SK-N-SH (cell line): ENCODE measurements at regions not wholly inside any gene's neighbourhood (a gene's known extent, or its start where the extent isn't known, plus 50 kb on each side); places are given as distances from the start of the nearest gene placed in this dataset.

ENCODE experiments used
- CTCF ChIA-PET: fragments of 300-600, 350-600 bp; formaldehyde crosslinking; extraction: SDS; loops from one replicate; lab custom pipeline; 2021; lab: Yijun Ruan, JAX
- POLR2A ChIA-PET: fragments of 350-600 bp; sonication (Branson Sonifier 250); formaldehyde crosslinking; extraction: SDS; loops from one replicate; lab custom pipeline; 2020; ENCODE audit warnings: antibody characterized with exemption, inconsistent platforms; lab: Yijun Ruan, JAX
- DNase-seq: peaks from one replicate; pipeline ENCODE4 v3.0.0; 2012
- H2AFZ ChIP-seq: fragments of 200-600 bp; sonication (generic); 2 replicates; pipeline ENCODE4 v1.8.1; 2016; ENCODE audit warnings: antibody characterized with exemption, mild to moderate bottlenecking, low read depth
- H3F3A ChIP-seq: fragments of 200-600 bp; sonication (generic); replicated peaks from 2 replicates; pipeline ENCODE3; 2016; ENCODE audit warnings: antibody characterized with exemption, mild to moderate bottlenecking; ENCODE audit not compliant: insufficient read depth
- H3K27ac ChIP-seq, 2 experiments: fragments of 200-500 bp in 1 of 2; fragments of 200-600 bp in 1 of 2; sonication (Bioruptor generic) in 1 of 2; sonication (generic), shearing (Covaris generic) in 1 of 2; 2 replicates each; pipeline versions ENCODE4 v1.5.1 to v1.6.1; 2014 to 2016; ENCODE audit warnings: low read depth in 2 of 2, inconsistent platforms in 1 of 2, low read length in 1 of 2, mild to moderate bottlenecking in 1 of 2, mixed read lengths in 1 of 2
- H3K27me3 ChIP-seq: fragments of 200-600 bp; sonication (generic), shearing (Covaris generic); 2 replicates; pipeline ENCODE4 v1.6.1; 2016; ENCODE audit warnings: mixed run types; ENCODE audit not compliant: insufficient read depth
- H3K36me3 ChIP-seq, 2 experiments: fragments of 200-500 bp in 1 of 2; fragments of 200-600 bp in 1 of 2; sonication (Bioruptor generic) in 1 of 2; sonication (generic) in 1 of 2; replicated peaks in 1 of 2; 2 replicates each; pipeline versions ENCODE3 to v1.5.1; 2014 to 2016; ENCODE audit warnings: low read length in 1 of 2, mild to moderate bottlenecking in 1 of 2; ENCODE audit not compliant: insufficient read depth in 2 of 2, control insufficient read depth in 1 of 2
- H3K4me1 ChIP-seq, 2 experiments: fragments of 200-500 bp in 1 of 2; fragments of 200-600 bp in 1 of 2; sonication (Bioruptor generic) in 1 of 2; sonication (generic), shearing (Covaris generic) in 1 of 2; 2 replicates each; pipeline versions ENCODE4 v1.5.1 to v1.6.1; 2014 to 2016; ENCODE audit warnings: low read depth in 1 of 2, low read length in 1 of 2, mixed run types in 1 of 2; ENCODE audit not compliant: insufficient read depth in 2 of 2, control insufficient read depth in 1 of 2
- H3K4me2 ChIP-seq: fragments of 200-600 bp; sonication (generic), shearing (Covaris generic); 2 replicates; pipeline ENCODE4 v1.6.1; 2017; ENCODE audit warnings: mixed run types
- H3K4me3 ChIP-seq, 2 experiments: fragments of 200-500 bp in 1 of 2; fragments of 200-600 bp in 1 of 2; sonication (Bioruptor generic) in 1 of 2; sonication (generic), shearing (Covaris generic) in 1 of 2; 2 replicates each; pipeline versions ENCODE4 v1.5.1 to v1.8.1; 2014 to 2016; ENCODE audit warnings: low read depth in 2 of 2, inconsistent platforms in 1 of 2, low read length in 1 of 2, mild to moderate bottlenecking in 1 of 2, mixed read lengths in 1 of 2, moderate library complexity in 1 of 2
- H3K79me2 ChIP-seq: fragments of 200-600 bp; sonication (generic); 2 replicates; pipeline ENCODE4 v1.8.1; 2017; ENCODE audit warnings: mild to moderate bottlenecking; ENCODE audit not compliant: insufficient read depth
- H3K9ac ChIP-seq: fragments of 200-600 bp; sonication (generic); 2 replicates; pipeline ENCODE4 v1.6.1; 2017; ENCODE audit warnings: mixed run types
- H3K9me2 ChIP-seq: fragments of 200-600 bp; sonication (generic); 2 replicates; pipeline ENCODE4 v1.6.1; 2017; ENCODE audit warnings: mixed run types
- H3K9me3 ChIP-seq: fragments of 200-600 bp; sonication (generic); 2 replicates; pipeline ENCODE4 v1.6.1; 2017; ENCODE audit warnings: mixed run types, mild to moderate bottlenecking, moderate library complexity
- H4K20me1 ChIP-seq: fragments of 200-600 bp; sonication (generic); 2 replicates; pipeline ENCODE4 v1.6.1; 2017; ENCODE audit warnings: mild to moderate bottlenecking, mixed run types; ENCODE audit not compliant: insufficient read depth
- CHD2 ChIP-seq: fragments of 150-350 bp; IDR thresholded peaks from 2 replicates; pipeline ENCODE4 v1.6.1; 2018; ENCODE audit warnings: low read length; ENCODE audit not compliant: partially characterized antibody
- FOXJ3 ChIP-seq: sonication (generic); formaldehyde crosslinking; IDR thresholded peaks from 2 replicates; pipeline ENCODE4 v1.5.1; 2020; ENCODE audit warnings: mild to moderate bottlenecking, missing genetic modification reagents
- GABPA ChIP-seq: IDR thresholded peaks from 2 replicates; pipeline ENCODE4 v1.4.0; 2012; ENCODE audit warnings: low read depth, mild to moderate bottlenecking
- GATA2 ChIP-seq: sonication (generic); formaldehyde crosslinking; IDR thresholded peaks from 2 replicates; pipeline ENCODE4 v1.5.0; 2020; ENCODE audit warnings: mild to moderate bottlenecking, missing genetic modification reagents
- JUND ChIP-seq: IDR thresholded peaks from 2 replicates; pipeline ENCODE4 v1.4.0; 2012
- RAD21 ChIP-seq: IDR thresholded peaks from 2 replicates; pipeline ENCODE4 v1.6.1; 2012; ENCODE audit warnings: mild to moderate bottlenecking, low read length
- RCOR1 ChIP-seq: fragments of 150-350 bp; IDR thresholded peaks from 2 replicates; pipeline ENCODE4 v1.6.1; 2017; ENCODE audit warnings: antibody characterized with exemption, low read length
- SMC3 ChIP-seq: IDR thresholded peaks from 2 replicates; pipeline ENCODE4 v1.6.1; 2012; ENCODE audit warnings: low read depth, low read length, improper control_type of control experiment
- TEAD4 ChIP-seq: IDR thresholded peaks from 2 replicates; pipeline ENCODE4 v1.4.0; 2012; ENCODE audit warnings: mild to moderate bottlenecking, borderline replicate concordance; ENCODE audit not compliant: insufficient read depth
- WGBS: methylation state at CpG from one replicate; pipeline ENCODE4 v1.1.6; 2017; ENCODE audit warnings: low lambda C conversion rate; 5-methylcytosine and 5-hydroxymethylcytosine counted together
- TF ChIP-seq, protein P1 (sequence below): fragments of 150-350 bp; IDR thresholded peaks from 2 replicates; pipeline ENCODE4 v1.6.1; 2017; ENCODE audit warnings: antibody characterized with exemption, low read length, low read depth, borderline replicate concordance
- TF ChIP-seq, protein P2 (sequence below): fragments of 200-600 bp; sonication (generic); IDR thresholded peaks from 2 replicates; pipeline ENCODE4 v1.6.1; 2017; ENCODE audit warnings: antibody characterized with exemption, mild to moderate bottlenecking, moderate library complexity
- TF ChIP-seq, protein P3 (sequence below): fragments of 150-350 bp; IDR thresholded peaks from 2 replicates; pipeline ENCODE4 v1.6.1; 2016; ENCODE audit warnings: mild to moderate bottlenecking, low read depth, low read length
- TF ChIP-seq, protein P4 (sequence below): IDR thresholded peaks from 2 replicates; pipeline ENCODE4 v1.4.0; 2012; ENCODE audit warnings: low read depth
- TF ChIP-seq, protein P5 (sequence below): IDR thresholded peaks from 2 replicates; pipeline ENCODE4; 2012

DNA sequence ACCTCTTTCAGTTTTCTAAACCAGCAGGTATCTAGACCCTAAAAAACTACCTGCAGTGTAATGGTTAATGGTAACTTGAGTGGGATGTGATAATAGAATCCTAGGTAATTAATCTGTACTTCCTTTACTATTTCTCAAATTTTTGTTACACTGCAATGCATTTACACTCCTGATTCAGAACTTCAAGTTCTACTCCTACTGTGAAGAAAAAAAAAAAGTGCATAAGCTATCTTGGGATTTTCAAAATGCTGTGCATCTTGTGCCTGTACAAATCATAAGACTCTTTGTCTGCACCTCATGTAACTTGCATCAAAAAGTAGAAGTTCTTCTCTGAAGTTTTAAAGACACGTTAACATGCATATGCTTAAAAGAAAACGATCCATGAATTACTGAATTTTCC lies 554.1 kb downstream of the CETN3 start:
- Histone ChIP-seq H3K4me2 (no peak overlapping the region), H3K4me1 (no peaks in the 10 kb centered on the region; a peak in 2 of 4 replicates), H3K9ac (no peak overlapping the region), H3K27me3 (no peaks in the 10 kb centered on the region), H4K20me1 (no peaks in the 10 kb centered on the region), H3K79me2 (no peaks in the 10 kb centered on the region), H3K4me3 (no peak overlapping the region), H3F3A (no peaks in the 10 kb centered on the region), H3K27ac (no peak overlapping the region), H3K9me2 (no peaks in the 10 kb centered on the region), H2AFZ (no peak overlapping the region), H3K36me3 (no peaks in the 10 kb centered on the region), H3K9me3 (no peaks in the 10 kb centered on the region)
- DNase-seq = no peak
- CTCF ChIA-PET = no interaction called here
- TF ChIP-seq, protein P1, sequence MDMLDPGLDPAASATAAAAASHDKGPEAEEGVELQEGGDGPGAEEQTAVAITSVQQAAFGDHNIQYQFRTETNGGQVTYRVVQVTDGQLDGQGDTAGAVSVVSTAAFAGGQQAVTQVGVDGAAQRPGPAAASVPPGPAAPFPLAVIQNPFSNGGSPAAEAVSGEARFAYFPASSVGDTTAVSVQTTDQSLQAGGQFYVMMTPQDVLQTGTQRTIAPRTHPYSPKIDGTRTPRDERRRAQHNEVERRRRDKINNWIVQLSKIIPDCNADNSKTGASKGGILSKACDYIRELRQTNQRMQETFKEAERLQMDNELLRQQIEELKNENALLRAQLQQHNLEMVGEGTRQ = no peak
- TF ChIP-seq, protein P2, sequence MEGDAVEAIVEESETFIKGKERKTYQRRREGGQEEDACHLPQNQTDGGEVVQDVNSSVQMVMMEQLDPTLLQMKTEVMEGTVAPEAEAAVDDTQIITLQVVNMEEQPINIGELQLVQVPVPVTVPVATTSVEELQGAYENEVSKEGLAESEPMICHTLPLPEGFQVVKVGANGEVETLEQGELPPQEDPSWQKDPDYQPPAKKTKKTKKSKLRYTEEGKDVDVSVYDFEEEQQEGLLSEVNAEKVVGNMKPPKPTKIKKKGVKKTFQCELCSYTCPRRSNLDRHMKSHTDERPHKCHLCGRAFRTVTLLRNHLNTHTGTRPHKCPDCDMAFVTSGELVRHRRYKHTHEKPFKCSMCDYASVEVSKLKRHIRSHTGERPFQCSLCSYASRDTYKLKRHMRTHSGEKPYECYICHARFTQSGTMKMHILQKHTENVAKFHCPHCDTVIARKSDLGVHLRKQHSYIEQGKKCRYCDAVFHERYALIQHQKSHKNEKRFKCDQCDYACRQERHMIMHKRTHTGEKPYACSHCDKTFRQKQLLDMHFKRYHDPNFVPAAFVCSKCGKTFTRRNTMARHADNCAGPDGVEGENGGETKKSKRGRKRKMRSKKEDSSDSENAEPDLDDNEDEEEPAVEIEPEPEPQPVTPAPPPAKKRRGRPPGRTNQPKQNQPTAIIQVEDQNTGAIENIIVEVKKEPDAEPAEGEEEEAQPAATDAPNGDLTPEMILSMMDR = no peak
- no peak for TF ChIP-seq RCOR1
- TF ChIP-seq GABPA = no peak
- TF ChIP-seq, protein P3, sequence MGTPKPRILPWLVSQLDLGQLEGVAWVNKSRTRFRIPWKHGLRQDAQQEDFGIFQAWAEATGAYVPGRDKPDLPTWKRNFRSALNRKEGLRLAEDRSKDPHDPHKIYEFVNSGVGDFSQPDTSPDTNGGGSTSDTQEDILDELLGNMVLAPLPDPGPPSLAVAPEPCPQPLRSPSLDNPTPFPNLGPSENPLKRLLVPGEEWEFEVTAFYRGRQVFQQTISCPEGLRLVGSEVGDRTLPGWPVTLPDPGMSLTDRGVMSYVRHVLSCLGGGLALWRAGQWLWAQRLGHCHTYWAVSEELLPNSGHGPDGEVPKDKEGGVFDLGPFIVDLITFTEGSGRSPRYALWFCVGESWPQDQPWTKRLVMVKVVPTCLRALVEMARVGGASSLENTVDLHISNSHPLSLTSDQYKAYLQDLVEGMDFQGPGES = no peak
- TF ChIP-seq TEAD4 = no peak
- TF ChIP-seq JUND = no peak
- no peak for TF ChIP-seq RAD21
- no peak for TF ChIP-seq CHD2
- no peak for TF ChIP-seq SMC3
- TF ChIP-seq, protein P4, sequence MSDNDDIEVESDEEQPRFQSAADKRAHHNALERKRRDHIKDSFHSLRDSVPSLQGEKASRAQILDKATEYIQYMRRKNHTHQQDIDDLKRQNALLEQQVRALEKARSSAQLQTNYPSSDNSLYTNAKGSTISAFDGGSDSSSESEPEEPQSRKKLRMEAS = no peak
- no peak for TF ChIP-seq GATA2
- TF ChIP-seq, protein P5, sequence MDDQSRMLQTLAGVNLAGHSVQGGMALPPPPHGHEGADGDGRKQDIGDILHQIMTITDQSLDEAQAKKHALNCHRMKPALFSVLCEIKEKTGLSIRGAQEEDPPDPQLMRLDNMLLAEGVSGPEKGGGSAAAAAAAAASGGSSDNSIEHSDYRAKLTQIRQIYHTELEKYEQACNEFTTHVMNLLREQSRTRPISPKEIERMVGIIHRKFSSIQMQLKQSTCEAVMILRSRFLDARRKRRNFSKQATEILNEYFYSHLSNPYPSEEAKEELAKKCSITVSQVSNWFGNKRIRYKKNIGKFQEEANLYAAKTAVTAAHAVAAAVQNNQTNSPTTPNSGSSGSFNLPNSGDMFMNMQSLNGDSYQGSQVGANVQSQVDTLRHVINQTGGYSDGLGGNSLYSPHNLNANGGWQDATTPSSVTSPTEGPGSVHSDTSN = no peak
- no peak for TF ChIP-seq FOXJ3 (CRISPR knock-in tag)
- POLR2A ChIA-PET = interaction anchor here (0.6 kb wide), 1 partner anchor 22 kb away, joined by 3 read pairs; no protein-coding TSS in a partner anchor
- 67% methylated on average over 2 of the region's 2 CpGs for WGBS
